Esophagus muscularis mucosa (tissue), 3 donors: ENCODE measurements at regions not wholly inside any gene's neighbourhood (a gene's known extent, or its start where the extent isn't known, plus 50 kb on each side); places are given as distances from the start of the nearest gene placed in this dataset.

ENCODE experiments used
- POLR2A ChIP-seq: fragments of 450-650 bp; IDR thresholded peaks from one replicate; pipeline ENCODE4 v1.6.1; 2017; ENCODE audit warnings: antibody characterized with exemption, moderate library complexity, mild to moderate bottlenecking, low read depth
- TF ChIP-seq, protein P1 (sequence below), 3 experiments: fragments of 200-600 bp in 2 of 3; fragments of 450-650 bp in 1 of 3; sonication (generic) in 2 of 3; IDR thresholded peaks; one replicate each; pipeline ENCODE4 v1.5.1; 2017 to 2019; ENCODE audit warnings: antibody characterized with exemption in 3 of 3, mild to moderate bottlenecking in 2 of 3, moderate library complexity in 1 of 3

DNA sequence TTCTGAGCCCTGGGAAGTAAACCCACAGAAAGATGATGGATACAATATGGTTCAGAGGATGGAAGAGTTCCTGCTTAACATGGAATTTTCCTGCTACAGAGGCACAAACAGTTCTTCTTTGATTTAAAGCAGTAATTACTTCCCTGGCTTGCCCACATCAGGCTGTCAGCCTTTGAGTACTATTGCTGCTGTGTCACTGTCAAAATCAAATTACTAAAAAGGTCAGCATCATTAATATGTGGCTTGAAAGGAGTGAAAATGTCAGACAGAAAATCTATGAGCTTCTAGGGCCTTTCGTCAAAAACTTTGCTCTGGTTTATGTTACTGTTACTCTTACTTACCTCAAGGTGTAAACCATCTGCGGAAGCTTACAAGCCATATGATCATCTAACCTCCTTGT, 98.6 kb upstream of the DPT start:
- TF ChIP-seq POLR2A: no peak
- TF ChIP-seq, protein P1, sequence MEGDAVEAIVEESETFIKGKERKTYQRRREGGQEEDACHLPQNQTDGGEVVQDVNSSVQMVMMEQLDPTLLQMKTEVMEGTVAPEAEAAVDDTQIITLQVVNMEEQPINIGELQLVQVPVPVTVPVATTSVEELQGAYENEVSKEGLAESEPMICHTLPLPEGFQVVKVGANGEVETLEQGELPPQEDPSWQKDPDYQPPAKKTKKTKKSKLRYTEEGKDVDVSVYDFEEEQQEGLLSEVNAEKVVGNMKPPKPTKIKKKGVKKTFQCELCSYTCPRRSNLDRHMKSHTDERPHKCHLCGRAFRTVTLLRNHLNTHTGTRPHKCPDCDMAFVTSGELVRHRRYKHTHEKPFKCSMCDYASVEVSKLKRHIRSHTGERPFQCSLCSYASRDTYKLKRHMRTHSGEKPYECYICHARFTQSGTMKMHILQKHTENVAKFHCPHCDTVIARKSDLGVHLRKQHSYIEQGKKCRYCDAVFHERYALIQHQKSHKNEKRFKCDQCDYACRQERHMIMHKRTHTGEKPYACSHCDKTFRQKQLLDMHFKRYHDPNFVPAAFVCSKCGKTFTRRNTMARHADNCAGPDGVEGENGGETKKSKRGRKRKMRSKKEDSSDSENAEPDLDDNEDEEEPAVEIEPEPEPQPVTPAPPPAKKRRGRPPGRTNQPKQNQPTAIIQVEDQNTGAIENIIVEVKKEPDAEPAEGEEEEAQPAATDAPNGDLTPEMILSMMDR (IDR thresholded peaks at IDR 0.05): no peak
